Stimulated activated naive B cell treated with anti-CD40 and anti-IgM and Interleukin-4, amounts not matched to agents 10 μg/mL and 1 μg/mL and 100 μg/mL, for 72 hours (primary cell): ENCODE measurements at regions not wholly inside any gene's neighbourhood (a gene's known extent, or its start where the extent isn't known, plus 50 kb on each side); places are given as distances from the start of the nearest gene placed in this dataset.

Source experiments
- ATAC-seq, 2 donors: fragments of 150-1000 bp; cut with Tn5 transposase; replicated peaks; 2 replicates each; pipeline ENCODE4 v1.10.0; 2021; ENCODE audit warnings: moderate library complexity in 1 of 2
- DNase-seq: peaks from one replicate; pipeline ENCODE4 v3.0.0; 2021
- H3K27ac Mint-ChIP-seq: one replicate; pipeline ENCODE4 v1.8.0; 2022; ENCODE audit warnings: mild to moderate bottlenecking, mixed read lengths
- H3K27me3 Mint-ChIP-seq, 2 donors: one replicate each; pipeline ENCODE4 v1.8.0; 2022; ENCODE audit warnings: mixed read lengths in 2 of 2
- H3K36me3 Mint-ChIP-seq, 2 donors: one replicate each; pipeline ENCODE4 v1.8.0; 2022; ENCODE audit warnings: mixed read lengths in 2 of 2, mild to moderate bottlenecking in 1 of 2
- H3K4me1 Mint-ChIP-seq, 2 donors: one replicate each; pipeline ENCODE4 v1.8.0; 2022; ENCODE audit warnings: mixed read lengths in 2 of 2, mild to moderate bottlenecking in 1 of 2
- H3K4me3 Mint-ChIP-seq, 2 donors: one replicate each; pipeline ENCODE4 v1.8.0; 2022; ENCODE audit warnings: mild to moderate bottlenecking in 2 of 2, mixed read lengths in 2 of 2, moderate library complexity in 1 of 2
- H3K9me3 Mint-ChIP-seq, 2 donors: one replicate each; pipeline ENCODE4 v1.8.0; 2022; ENCODE audit warnings: mixed read lengths in 2 of 2, mild to moderate bottlenecking in 1 of 2

GRCh38 chr10:85003083-85003482, 674.7 kb downstream of the CCSER2 start:
- no peak overlapping the region for H3K4me3 Mint-ChIP-seq
- no peaks in the 10 kb centered on the region for H3K36me3 Mint-ChIP-seq
- no peak overlapping the region for H3K27ac Mint-ChIP-seq
- DNase-seq (no peak), ATAC-seq (no peak)
- no peaks in the 10 kb centered on the region for H3K4me1 Mint-ChIP-seq
- H3K27me3 Mint-ChIP-seq = no peaks in the 10 kb centered on the region
- H3K9me3 Mint-ChIP-seq = peaks cover 0 to 6% of the 10 kb centered on the region in 2 donors

- peaks cover 0 to 5% of the 10 kb centered on the region in 2 donors for H3K9me3 Mint-ChIP-seq
- no peaks in the 10 kb centered on the region for H3K36me3 Mint-ChIP-seq
- H3K27me3 Mint-ChIP-seq = no peaks in the 10 kb centered on the region
- no peaks in the 10 kb centered on the region for H3K4me1 Mint-ChIP-seq
- DNase-seq (no peak), ATAC-seq (no peak)
- H3K4me3 Mint-ChIP-seq = no peak overlapping the region
- H3K27ac Mint-ChIP-seq = no peak overlapping the region
These were observed 680.2 kb downstream of the CCSER2 start for GRCh38 chr10:85008488-85009184.

GRCh38 chr10:85012305-85012704, 683.9 kb downstream of the CCSER2 start:
- no peaks in the 10 kb centered on the region for H3K9me3 Mint-ChIP-seq
- no peaks in the 10 kb centered on the region for H3K27me3 Mint-ChIP-seq
- H3K36me3 Mint-ChIP-seq = no peaks in the 10 kb centered on the region
- H3K27ac Mint-ChIP-seq = no peak overlapping the region
- ATAC-seq (no peak), DNase-seq (no peak)
- no peak overlapping the region for H3K4me3 Mint-ChIP-seq
- H3K4me1 Mint-ChIP-seq = no peaks in the 10 kb centered on the region

GRCh38 chr10:85026878-85027467, 698.6 kb downstream of the CCSER2 start:
- Mint-ChIP-seq H3K27me3 (no peaks in the 10 kb centered on the region), H3K36me3 (no peaks in the 10 kb centered on the region), H3K27ac (no peak overlapping the region), H3K9me3 (peaks cover 4% of the 10 kb centered on the region in 2 donors), H3K4me1 (no peaks in the 10 kb centered on the region), H3K4me3 (no peak overlapping the region)
- ATAC-seq = no peak
- DNase-seq = no peak

- Mint-ChIP-seq H3K4me1 (no peaks in the 10 kb centered on the region), H3K9me3 (peaks cover 0 to 5% of the 10 kb centered on the region in 2 donors), H3K27me3 (no peaks in the 10 kb centered on the region), H3K4me3 (no peak overlapping the region), H3K27ac (no peak overlapping the region), H3K36me3 (no peaks in the 10 kb centered on the region)
- no peak for DNase-seq
- ATAC-seq = no peak
These were observed 704.6 kb downstream of the CCSER2 start for GRCh38 chr10:85032981-85033380.

- no peak for ATAC-seq
- no peak overlapping the region for H3K4me3 Mint-ChIP-seq
- DNase-seq = no peak
These were observed 708.3 kb downstream of the CCSER2 start for GRCh38 chr10:85036661-85037060.

GRCh38 chr10:85039311-85039710, 710.9 kb downstream of the CCSER2 start:
- Mint-ChIP-seq H3K36me3 (no peaks in the 10 kb centered on the region), H3K9me3 (peaks cover 11 to 18% of the 10 kb centered on the region in 2 donors), H3K4me3 (no peak overlapping the region), H3K27ac (no peak overlapping the region), H3K27me3 (no peaks in the 10 kb centered on the region), H3K4me1 (no peaks in the 10 kb centered on the region)
- no peak for ATAC-seq
- no peak for DNase-seq

More at GRCh38 chr10:85036661-85037060, 708.3 kb downstream of the CCSER2 start:
- no peak overlapping the region for H3K27ac Mint-ChIP-seq
- no peaks in the 10 kb centered on the region for H3K4me1 Mint-ChIP-seq
- no peaks in the 10 kb centered on the region for H3K27me3 Mint-ChIP-seq
- H3K9me3 Mint-ChIP-seq = peaks cover 7 to 14% of the 10 kb centered on the region in 2 donors
- H3K36me3 Mint-ChIP-seq = no peaks in the 10 kb centered on the region

- Mint-ChIP-seq H3K4me1 (no peaks in the 10 kb centered on the region), H3K27ac (no peak overlapping the region), H3K9me3 (peaks cover 14 to 16% of the 10 kb centered on the region in 2 donors), H3K27me3 (no peaks in the 10 kb centered on the region), H3K36me3 (no peaks in the 10 kb centered on the region), H3K4me3 (no peak overlapping the region)
- DNase-seq (no peak), ATAC-seq (no peak)
These were observed 714.8 kb downstream of the CCSER2 start for GRCh38 chr10:85043207-85043606.

- Mint-ChIP-seq H3K9me3 (peaks cover 10 to 11% of the 10 kb centered on the region in 2 donors), H3K4me1 (no peaks in the 10 kb centered on the region), H3K27ac (no peak overlapping the region), H3K4me3 (no peak overlapping the region), H3K27me3 (no peaks in the 10 kb centered on the region), H3K36me3 (no peaks in the 10 kb centered on the region)
- ATAC-seq = no peak
- DNase-seq = no peak
These were observed 716.7 kb downstream of the CCSER2 start for GRCh38 chr10:85045046-85045445.

- no peak overlapping the region for H3K27ac Mint-ChIP-seq
- no peaks in the 10 kb centered on the region for H3K27me3 Mint-ChIP-seq
- ATAC-seq (no peak), DNase-seq (no peak)
- H3K4me1 Mint-ChIP-seq = no peaks in the 10 kb centered on the region
- peaks cover 3 to 7% of the 10 kb centered on the region in 2 donors for H3K9me3 Mint-ChIP-seq
- H3K36me3 Mint-ChIP-seq = no peaks in the 10 kb centered on the region
- no peak overlapping the region for H3K4me3 Mint-ChIP-seq
These were observed 718.9 kb downstream of the CCSER2 start for GRCh38 chr10:85047170-85047834.

GRCh38 chr10:85047979-85048378, 719.6 kb downstream of the CCSER2 start:
- Mint-ChIP-seq H3K4me1 (no peaks in the 10 kb centered on the region), H3K4me3 (no peak overlapping the region), H3K9me3 (peaks cover 3 to 5% of the 10 kb centered on the region in 2 donors), H3K27ac (no peak overlapping the region), H3K27me3 (no peaks in the 10 kb centered on the region), H3K36me3 (no peaks in the 10 kb centered on the region)
- ATAC-seq = no peak
- DNase-seq = no peak

- no peaks in the 10 kb centered on the region for H3K36me3 Mint-ChIP-seq
- H3K9me3 Mint-ChIP-seq = peaks cover 3 to 5% of the 10 kb centered on the region in 2 donors
- no peak for DNase-seq
- no peak for ATAC-seq
- no peak overlapping the region for H3K4me3 Mint-ChIP-seq
- no peak overlapping the region for H3K27ac Mint-ChIP-seq
- no peaks in the 10 kb centered on the region for H3K27me3 Mint-ChIP-seq
- H3K4me1 Mint-ChIP-seq = no peaks in the 10 kb centered on the region
These were observed 720.3 kb downstream of the CCSER2 start for GRCh38 chr10:85048644-85049043.

GRCh38 chr10:85060944-85061343, 732.6 kb downstream of the CCSER2 start:
- DNase-seq = no peak
- ATAC-seq = no peak
- Mint-ChIP-seq H3K27me3 (no peaks in the 10 kb centered on the region), H3K4me3 (no peak overlapping the region), H3K27ac (no peak overlapping the region), H3K36me3 (no peaks in the 10 kb centered on the region), H3K4me1 (no peaks in the 10 kb centered on the region), H3K9me3 (peaks cover 11 to 22% of the 10 kb centered on the region in 2 donors)

- Mint-ChIP-seq H3K9me3 (peaks cover 9 to 19% of the 10 kb centered on the region in 2 donors), H3K36me3 (no peaks in the 10 kb centered on the region), H3K27me3 (no peaks in the 10 kb centered on the region), H3K4me1 (no peaks in the 10 kb centered on the region), H3K27ac (no peak overlapping the region), H3K4me3 (no peak overlapping the region)
- no peak for DNase-seq
- no peak for ATAC-seq
These were observed 733.0 kb downstream of the CCSER2 start for GRCh38 chr10:85061401-85061800.

GRCh38 chr10:85067955-85068354, 739.6 kb downstream of the CCSER2 start:
- ATAC-seq (no peak), DNase-seq (no peak)
- Mint-ChIP-seq H3K36me3 (no peaks in the 10 kb centered on the region), H3K4me1 (no peaks in the 10 kb centered on the region), H3K27ac (no peak overlapping the region), H3K4me3 (no peak overlapping the region), H3K9me3 (peaks cover 7 to 12% of the 10 kb centered on the region in 2 donors), H3K27me3 (no peaks in the 10 kb centered on the region)
